Endothelial cell of umbilical vein (primary cell): ENCODE measurements at regions not wholly inside any gene's neighbourhood (a gene's known extent, or its start where the extent isn't known, plus 50 kb on each side); places are given as distances from the start of the nearest gene placed in this dataset.

Experiments
- POLR2A ChIP-seq: IDR thresholded peaks from 2 replicates; pipeline ENCODE4 v1.6.1; 2012; ENCODE audit warnings: low read depth, mild to moderate bottlenecking, control low read depth, low read length
- POLR2AphosphoS5 ChIP-seq: IDR thresholded peaks from 2 replicates; pipeline ENCODE4 v1.6.1; 2012; ENCODE audit warnings: low read depth, mild to moderate bottlenecking, control low read depth, low read length, moderate library complexity; ENCODE audit not compliant: insufficient read depth
- TF ChIP-seq, protein P1 (sequence below), 2 donors: IDR thresholded peaks; 1 replicate in 1 of 2; 2 replicates in 1 of 2; pipeline ENCODE4 v1.5.1; 2011; ENCODE audit warnings: low read length in 2 of 2, mild to moderate bottlenecking in 2 of 2, moderate library complexity in 2 of 2, control low read depth in 1 of 2, inconsistent platforms in 1 of 2, low read depth in 1 of 2; ENCODE audit not compliant: insufficient read depth in 1 of 2; ENCODE audit errors: extremely low read depth in 1 of 2

DNA sequence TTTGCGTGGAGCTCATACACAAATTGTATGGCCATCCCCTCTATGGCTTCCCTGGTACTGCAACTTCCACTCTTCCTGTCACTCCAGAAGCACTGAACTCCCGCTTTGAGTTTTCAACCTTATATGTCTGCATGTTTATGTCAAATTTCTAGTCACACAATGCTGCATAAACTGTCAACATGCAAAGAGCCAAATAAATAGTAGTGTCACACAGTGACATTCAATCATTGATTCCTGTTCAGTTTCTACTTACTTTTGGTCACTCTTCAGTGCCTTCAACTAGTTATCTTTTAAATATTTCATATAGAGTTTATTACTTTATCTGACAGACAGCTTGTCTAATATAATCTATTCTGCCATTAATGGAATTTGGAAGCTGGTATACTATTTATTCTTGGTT is 149.3 kb downstream of the SPANXN1 start:
- TF ChIP-seq, protein P1, sequence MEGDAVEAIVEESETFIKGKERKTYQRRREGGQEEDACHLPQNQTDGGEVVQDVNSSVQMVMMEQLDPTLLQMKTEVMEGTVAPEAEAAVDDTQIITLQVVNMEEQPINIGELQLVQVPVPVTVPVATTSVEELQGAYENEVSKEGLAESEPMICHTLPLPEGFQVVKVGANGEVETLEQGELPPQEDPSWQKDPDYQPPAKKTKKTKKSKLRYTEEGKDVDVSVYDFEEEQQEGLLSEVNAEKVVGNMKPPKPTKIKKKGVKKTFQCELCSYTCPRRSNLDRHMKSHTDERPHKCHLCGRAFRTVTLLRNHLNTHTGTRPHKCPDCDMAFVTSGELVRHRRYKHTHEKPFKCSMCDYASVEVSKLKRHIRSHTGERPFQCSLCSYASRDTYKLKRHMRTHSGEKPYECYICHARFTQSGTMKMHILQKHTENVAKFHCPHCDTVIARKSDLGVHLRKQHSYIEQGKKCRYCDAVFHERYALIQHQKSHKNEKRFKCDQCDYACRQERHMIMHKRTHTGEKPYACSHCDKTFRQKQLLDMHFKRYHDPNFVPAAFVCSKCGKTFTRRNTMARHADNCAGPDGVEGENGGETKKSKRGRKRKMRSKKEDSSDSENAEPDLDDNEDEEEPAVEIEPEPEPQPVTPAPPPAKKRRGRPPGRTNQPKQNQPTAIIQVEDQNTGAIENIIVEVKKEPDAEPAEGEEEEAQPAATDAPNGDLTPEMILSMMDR (IDR thresholded peaks at IDR 0.05; ENCODE audit: extremely low read depth in 1 of 2, insufficient read depth in 1 of 2, low read depth in 1 of 2, low read length in 2 of 2): no peak
- TF ChIP-seq POLR2A (no peak), POLR2AphosphoS5 (no peak)
